Globus pallidus (tissue), 1 donor: ENCODE measurements at regions not wholly inside any gene's neighbourhood (a gene's known extent, or its start where the extent isn't known, plus 50 kb on each side); places are given as distances from the start of the nearest gene placed in this dataset.
"Not testable (repeated sequence)": the region's sequence is repeated elsewhere in the genome, so short reads cannot be mapped to it uniquely, and the experiment has no call there.

Experiments used
- DNase-seq: peaks from one replicate; pipeline ENCODE4 v3.0.0-alpha.2; 2015; ENCODE audit warnings: low spot score

DNA sequence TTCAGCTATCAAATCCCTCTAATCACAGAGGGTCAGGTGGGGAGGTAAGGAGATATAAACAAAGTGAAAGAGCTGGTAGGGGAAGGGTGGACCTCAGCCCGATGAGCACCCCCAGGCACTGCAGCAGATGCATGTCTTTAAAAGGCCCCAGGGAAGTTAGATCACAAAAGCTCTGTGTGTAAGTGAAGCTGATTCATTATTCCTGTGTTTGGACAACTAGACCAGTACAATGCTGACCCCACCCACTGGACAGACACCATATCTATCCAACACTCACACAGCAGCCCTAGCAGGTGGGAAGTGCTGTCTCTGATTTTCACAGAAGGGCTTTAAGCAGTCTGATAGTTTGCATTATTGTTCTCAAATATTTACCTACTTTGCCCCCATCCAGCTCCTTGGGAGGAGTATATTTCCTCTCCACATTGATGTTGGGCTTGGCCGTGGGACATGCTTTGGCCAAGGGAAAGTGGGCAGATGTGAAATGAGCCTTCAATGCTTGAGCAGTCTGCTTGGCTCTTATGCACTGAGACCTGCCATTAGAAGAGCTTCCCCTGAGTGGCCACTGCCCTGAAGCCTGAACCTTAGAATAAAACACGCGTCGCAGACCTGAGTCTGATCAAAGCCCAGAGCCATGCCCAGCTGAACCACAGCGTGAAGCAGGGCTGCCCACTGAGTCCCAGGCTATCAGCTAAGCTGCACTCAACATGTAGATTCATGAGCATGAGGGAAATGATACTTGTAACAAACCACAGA is 111.4 kb downstream of the COPS8 start:
- DNase-seq: no peak

DNA sequence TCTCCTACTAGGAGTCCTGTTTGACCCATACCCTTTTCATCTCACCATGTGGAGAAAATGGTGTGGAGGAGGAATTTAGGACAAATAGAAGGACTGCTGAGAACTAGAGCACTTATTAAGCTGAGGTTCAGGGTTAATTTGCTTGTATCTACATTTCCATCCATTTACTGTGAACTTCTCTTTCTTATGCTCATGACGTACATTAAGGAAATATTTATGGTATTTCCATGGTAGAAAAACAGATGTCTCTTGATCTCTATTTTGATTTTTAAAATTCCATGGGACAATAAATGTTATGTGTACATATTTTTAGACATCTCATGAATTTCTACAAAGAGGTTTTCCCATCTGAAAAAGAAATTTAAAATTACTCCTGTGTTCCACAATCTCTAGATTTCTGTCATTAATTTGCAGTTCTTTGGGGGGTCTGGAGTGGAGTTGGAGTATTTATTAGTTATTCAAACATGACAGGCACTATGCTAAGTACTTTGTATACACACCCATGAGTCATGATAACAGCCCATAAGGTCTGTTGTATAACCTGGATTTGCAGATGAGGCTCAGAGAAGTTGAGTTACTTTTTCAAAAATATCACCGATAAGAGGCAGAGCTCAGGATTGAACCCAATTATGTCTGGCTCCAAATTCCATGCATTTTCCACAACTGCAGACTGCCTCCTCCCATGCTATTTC is 112.6 kb downstream of the COPS8 start:
- DNase-seq: no peak

DNA sequence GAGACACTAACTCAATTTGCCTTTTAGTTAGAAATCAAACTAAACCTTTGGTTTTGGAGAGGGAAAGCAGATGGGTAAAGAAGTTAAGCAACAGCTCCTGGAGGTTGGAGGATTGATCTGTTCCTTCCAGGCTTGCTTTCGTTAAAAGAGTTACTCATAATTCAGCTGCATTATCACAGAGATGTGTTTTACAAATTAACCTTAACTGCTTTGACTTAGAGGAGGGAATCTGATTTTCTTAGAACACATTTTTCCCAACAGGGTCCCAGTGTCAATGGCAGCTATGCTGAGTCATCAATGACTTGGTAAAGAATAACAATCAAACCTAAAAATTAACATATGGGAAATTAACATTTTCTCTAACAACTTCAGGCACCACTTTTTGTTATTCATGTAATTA is 113.4 kb downstream of the COPS8 start:
- no peak for DNase-seq

DNA sequence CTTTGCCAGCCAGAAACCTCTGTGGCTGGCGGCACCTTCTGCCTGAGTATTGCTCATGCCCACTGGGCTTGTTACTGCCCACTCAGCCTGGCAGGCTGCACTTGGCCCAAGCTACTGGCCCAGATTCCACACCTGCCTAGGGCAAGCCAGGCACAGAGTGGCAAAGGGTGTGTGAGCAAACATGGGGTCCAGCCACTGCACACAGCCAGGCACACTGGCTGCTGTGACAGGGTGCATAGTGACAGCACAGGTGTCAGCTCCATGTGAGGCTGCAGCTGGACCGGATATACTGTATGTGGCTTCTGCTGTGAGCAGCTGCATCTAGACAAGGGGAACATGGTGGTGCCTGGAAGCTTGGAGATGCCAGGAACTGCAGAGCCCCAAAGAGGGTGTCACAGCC is 113.9 kb downstream of the COPS8 start:
- DNase-seq: no peak

DNA sequence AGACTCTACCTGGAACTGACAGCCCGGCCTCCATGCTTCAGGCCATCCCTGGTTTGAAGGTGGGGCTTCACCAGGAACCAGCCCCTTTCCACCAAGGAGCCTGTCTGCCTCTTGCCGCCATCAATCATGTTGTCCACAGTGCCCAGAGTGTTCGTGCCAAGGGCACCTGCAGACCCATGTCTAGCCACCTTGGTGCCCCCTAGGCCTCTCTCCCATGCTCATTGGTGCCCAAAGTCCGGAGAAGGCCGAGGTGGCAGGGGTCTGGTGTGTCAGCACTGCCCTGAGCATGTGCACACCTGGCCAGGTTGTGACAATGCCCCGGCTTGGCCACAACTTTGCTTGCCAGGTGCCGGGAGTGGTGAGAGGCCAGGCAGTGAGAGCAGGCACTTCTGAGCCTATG is 114.8 kb downstream of the COPS8 start:
- no peak for DNase-seq

DNA sequence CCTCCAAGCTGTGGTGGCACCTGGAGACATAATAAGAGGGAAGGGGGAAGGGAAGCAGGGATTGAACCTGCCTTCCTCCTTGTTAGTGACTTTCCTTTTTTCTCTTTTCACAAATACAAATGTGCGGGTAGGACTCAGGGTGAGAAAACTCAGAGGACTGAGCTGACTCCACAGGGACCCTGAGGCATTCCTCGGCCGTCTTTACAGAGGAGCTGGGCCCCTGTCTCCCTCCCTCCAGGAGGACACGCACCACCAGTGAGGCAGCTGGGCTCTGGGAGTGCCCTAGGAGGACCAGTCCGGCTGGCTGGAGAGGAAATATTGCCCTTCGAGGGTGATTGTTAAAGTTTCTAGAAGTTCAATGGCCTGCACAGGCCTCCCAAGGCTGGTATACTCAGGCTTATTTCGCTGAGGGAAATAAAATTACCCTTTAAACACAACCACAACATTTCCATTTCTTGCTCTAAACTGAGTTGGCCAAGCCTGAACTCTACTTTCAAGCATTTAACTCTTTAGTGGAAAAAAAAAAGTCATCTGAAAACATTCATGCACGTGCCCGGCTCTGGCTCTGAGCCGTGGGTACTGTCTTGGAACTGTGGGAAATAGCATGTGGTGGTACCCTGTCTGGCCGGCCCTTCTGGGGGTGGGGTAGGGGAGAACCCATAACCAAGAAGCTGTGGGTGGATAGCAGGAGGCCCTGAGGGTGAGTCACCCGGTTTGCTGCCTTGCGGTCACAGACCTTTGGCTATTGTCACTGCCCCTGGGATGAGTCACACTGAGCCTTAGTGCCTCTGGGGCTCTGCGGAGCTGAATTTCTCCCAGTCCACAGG is 116.0 kb downstream of the COPS8 start:
- DNase-seq: no peak

DNA sequence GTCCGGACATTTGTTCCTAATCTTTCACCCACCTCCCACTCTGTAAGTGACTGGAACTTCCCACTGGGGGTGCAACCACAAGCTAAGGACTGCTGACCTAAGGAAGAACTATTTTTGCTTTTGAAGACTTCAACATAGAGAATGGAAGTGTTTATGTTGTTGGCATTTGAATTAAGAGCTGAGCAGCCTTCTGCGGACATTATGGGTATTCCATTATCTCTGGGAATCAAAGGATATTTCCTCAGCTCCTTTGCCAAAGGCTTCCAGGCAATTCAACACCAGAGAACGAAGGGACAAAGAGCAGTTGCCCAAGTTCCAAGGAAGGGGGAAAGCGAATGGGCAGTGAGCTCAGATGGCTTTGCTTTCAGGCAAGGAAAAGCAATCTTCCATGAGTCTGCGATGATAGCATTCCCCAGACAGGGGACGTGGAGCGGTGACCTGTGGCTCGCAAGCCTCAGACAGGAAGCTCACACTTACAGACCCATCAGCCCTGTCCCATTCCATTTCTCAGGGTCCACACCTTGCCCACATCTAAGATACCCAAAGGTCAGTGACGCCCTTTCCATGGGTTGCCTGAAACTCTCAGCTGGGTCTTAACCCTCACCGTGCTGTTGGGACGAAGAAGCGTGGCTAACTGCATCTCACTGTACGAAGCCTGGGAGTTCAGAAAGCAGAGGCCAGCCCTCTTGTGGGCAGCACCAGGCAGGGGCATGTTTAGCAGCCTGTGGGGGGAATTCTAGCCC is 116.8 kb downstream of the COPS8 start:
- no peak for DNase-seq

DNA sequence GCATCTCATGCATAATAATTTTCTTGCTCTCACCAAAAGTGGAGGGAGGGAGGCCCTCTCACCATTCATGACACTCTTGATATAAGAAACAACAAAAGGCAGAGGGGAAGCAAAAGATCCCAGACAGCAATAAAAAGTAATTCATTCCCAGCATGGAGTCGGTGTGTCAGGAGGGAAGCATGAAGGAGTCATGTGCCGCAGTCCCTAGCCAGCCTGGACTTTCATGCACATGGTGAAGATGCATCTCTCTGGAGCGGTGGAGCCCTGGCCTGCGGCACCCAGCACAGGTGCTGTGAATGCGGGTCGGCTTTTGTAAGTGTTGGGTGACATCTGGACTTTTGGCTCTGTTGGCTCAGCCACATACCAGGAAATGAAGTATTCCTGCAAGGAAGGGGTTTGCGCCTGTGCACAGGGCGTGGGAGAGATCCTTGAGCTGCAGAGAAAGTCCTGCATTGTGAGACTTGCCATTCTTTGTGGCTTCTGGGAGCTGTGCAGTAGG is 119.4 kb downstream of the COPS8 start:
- DNase-seq: no peak

DNA sequence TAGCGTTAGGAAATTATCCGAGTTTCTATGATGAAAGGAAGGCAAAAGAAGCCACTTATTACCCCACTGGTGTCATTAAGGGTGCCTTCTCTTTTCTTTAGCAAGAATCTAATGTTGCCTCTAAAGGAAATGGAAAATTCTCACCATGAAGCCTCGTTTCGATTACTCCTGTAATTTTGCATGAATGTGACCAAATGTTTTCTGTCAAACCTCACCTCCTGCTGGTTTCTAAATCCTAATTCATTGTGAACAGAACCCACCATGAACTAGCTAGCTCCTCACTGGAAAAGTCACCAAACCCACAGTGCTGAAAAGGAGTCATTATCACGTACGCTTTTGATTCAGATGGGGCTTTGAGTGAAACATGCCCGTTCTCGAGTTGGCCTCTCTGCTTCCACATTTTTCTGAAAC is 119.9 kb downstream of the COPS8 start:
- no peak for DNase-seq

DNA sequence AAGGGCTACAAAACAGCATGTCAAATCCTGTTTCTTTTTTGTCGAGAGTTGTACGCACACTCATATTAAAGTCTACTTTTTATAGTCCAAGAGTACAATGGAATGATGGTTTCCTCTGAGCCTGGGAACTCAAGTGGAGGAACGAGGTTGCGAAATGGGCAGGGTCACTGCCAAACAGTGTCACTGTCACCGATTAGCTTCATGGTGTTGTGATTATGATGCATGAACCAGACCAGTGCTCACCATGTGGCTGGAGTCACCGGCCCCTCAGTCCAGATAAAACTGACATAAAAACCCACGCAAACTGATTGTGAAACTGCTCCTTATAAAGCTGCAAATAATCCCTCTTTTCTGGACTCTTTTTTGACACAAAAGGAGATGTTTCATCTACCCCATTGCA is 122.0 kb downstream of the COPS8 start:
- no peak for DNase-seq

DNA sequence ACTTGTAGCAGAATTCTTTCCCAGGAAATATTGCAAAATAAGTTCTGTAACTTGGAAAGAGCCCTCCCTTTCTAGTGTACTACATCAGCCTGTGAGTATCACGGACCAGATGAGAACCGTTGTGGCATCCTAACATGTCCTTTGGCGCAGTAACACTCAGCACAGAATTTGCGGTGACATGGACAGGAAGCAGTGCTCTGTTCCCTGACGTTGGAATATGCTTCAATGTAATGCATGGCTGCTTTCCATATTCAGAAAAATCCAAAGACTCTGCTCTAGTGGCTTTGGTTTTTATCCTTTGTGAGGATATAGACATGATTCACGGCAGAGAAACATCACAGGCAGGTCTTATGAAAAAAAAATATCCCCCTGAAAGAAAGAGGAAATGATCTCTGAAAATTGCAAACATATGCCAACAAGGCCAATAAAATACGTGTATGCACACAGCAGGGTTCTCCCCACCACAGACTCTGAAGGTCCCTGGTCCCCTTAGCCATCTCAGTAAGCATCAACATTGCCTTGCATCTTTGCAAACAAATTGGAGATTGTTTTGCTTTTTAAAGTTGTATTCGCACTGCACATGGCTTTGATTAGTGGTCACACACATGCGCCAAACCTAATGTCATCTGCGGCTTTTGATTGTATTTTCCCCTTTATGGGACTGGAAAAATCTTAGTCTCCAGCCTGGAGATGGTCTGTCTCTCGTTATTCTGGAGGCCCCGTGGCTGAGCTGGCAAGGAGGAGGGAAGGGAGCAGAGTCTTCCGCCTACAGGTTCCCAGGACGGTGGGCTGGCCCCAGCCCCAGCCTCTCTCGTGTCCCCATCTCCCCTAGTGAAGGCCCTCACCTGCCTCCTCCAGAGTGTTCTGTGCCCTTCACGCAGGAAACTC is 122.9 kb downstream of the COPS8 start:
- DNase-seq: no peak

DNA sequence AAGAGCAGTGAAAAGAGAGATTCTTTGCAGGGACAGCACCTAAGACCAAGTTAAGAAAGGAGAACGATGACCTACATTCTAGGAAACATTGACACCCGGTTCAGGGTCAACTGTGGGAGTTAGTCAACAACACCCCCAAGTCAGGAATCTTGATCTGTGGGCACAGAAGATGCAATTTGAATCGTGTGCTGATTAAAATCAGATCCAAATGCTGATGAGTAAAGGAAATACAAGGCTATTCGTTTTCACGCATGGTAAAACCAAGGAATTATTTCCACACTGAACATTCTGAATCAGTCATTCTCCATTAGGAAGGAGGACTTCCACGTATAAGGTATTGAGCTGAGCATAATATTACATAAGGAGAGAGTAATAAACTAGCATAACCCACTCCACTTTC is 124.2 kb downstream of the COPS8 start:
- no peak for DNase-seq

DNA sequence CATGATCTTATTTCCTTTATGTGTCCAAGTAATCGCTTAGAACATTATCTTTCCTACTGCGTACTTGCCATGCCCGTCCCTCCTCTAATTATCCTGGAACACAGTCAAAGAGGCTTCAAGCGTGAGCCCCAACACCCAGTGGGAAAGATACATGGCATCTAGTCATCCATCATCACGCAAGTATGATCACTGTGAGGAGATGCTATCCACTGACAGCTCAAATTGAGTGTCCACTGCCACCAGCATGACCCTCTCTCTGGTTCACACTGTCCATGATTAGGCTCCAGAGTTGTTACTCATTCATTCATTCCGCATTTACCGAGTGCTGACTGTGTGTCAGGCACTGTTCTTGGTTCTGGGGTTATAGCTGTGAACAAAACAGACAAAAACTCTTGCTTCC is 124.6 kb downstream of the COPS8 start:
- DNase-seq: no peak

DNA sequence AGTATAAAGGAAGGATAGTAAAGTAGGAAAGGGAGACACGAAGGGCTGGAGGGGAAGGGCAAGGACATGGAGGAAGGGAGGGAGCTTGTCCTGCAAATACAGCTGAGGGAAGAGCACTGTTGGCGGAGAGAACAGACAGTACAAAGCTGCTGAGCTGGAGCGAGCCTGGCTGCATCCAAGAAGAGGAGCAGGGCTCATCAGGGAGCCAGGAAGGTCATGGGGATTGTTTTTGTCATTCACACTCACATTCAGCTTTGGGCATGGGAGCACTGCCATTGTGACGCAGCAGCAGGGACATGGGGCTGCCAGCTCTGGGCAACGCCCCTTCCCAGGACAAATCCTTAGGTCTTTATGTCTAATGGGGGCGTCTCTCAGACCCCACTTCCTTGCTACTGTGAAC is 125.1 kb downstream of the COPS8 start:
- DNase-seq: no peak

DNA sequence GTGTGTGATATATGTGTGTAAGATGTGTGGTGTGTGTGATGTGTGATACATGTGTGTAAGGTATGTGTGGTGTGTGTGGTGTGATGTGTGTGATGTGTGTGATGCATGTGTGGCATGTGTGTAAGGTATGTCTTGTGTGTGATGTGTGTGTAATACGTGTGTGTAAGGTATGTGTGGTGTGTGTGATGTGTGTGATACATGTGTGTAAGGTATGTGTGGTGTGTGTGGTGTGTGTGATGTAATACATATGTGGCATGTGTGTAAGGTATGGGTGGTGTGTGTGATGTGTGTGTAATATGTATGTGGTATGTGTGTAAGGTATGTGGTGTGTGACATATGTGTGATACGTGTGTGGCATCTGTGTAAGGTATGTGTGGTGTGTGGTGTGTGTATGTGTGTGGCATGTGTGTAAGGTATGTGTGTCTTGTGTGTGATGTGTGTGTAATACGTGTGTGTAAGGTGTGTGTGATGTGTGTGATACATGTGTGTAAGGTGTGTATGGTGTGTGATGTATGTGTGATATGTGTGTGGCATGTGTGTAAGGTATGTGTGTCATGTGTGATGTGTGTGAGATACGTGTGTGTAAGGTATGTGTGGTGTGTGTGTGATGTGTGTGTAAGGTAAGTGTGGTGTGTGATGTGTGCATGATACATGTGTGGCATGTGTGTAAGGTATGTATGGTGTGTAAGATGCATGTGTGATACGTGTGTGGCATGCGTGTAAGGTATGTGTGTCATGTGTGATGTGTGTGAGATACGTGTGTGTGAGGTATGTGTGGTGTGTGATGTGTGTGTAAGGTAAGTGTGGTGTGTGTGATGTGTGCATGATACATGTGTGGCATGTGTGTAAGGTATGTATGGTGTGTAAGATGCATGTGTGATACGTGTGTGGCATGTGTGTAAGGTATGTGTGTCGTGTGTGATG is 126.9 kb downstream of the COPS8 start:
- DNase-seq: not testable (repeated sequence)

DNA sequence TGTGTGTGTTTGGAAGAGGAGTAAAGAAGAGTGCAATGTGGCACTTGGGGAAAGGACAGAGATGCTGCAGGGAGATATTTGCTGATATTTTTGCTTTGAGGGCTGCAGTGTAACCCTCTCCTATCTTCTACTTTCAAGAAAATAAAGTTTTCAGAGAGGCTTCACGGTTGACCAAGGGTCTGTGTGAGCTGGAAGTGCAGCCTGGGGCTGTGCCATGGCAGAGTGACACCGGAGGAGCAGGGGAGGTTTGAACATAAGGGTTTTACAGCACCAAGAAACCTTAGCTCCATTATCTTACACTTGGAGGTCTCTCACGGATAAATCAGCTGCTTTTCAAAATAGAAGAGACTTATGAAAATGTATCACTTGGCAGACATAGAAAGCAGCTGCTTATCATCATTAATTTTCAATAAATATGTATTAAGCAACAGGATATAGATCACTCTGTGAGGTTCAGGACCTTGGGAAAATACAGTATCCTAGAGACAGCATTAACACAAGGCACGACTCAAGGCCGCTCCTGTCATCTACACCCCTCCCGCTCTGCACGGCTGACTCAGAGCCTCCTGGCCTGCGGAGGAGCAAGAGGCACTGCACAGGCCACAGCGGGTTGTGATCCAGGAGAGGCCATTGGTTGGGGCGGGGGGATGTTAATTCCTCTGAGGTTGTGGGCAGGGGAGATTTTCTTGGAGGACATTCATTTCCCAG is 127.8 kb downstream of the COPS8 start:
- DNase-seq: no peak

DNA sequence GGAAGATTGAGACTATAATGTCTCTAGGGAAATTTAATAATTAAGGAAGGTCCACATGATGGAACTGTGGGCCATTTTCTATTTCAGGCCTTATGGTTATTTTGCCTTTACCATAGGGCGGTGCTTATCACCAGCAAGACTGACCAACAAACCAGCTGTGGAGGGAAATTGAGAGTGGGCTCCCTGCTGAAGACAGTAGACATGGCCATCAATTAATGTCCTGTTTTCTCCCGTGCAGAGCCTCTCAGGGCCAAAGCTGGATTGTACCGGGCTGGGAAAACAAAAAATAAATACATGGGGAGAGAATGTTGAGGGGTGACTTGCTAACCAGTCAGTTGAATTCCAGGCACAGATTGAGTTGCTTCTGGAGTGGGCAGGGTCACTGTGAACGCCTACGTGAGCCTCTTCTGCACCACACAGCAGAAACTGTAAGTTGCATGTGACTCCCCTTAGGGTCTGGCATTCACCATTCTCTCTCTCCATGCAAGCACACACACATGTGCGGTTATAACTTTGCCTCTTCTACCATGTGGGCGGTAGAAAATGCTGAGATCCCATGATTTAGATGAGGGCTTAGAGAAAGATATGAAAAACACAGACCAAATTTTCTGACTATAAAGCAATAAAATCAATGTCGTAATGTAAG is 128.5 kb downstream of the COPS8 start:
- no peak for DNase-seq

DNA sequence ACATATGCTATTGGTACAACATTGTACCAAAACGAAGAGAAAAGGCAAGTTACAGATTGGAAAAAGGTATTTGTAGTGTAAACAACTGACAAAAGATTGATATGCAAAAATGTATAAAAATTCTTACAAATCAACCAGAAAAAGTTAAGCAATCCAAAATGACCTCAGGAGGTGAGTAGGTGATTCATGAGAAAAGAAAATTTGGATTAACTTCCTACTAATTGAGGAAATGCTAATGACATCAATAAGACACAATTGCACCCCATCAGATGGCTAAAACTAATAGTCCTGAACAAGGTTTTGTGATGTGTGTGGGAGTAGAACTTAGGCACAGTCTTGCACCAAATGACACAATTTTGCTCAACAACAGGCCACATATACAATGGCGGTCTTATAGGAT is 129.3 kb downstream of the COPS8 start:
- no peak for DNase-seq
